A549 (cell line): ENCODE measurements at regions not wholly inside any gene's neighbourhood (a gene's known extent, or its start where the extent isn't known, plus 50 kb on each side); places are given as distances from the start of the nearest gene placed in this dataset.

Experiments
- CTCF ChIP-seq: fragments of >200 bp; sonication (Bioruptor Twin); formaldehyde crosslinking; IDR thresholded peaks from 3 replicates; pipeline ENCODE4 v1.5.1; 2016
- EP300 ChIP-seq, 2 experiments: fragments of >200 bp; sonication (Bioruptor Twin); formaldehyde crosslinking; IDR thresholded peaks; 2 replicates in 1 of 2; 3 replicates in 1 of 2; pipeline ENCODE4 v1.6.1; 2016 to 2017
- ESRRA ChIP-seq: fragments of 150-350 bp; IDR thresholded peaks from 2 replicates; pipeline ENCODE4 v1.6.1; 2014; ENCODE audit warnings: mild to moderate bottlenecking, low read length, borderline replicate concordance
- GATA3 ChIP-seq: IDR thresholded peaks from 2 replicates; pipeline ENCODE4 v1.6.1; 2012; ENCODE audit warnings: borderline replicate concordance
- JUN ChIP-seq, 2 experiments: fragments of >200 bp; sonication (Bioruptor Twin); formaldehyde crosslinking; IDR thresholded peaks; 2 replicates in 1 of 2; 3 replicates in 1 of 2; pipeline ENCODE4 v1.6.1; 2016 to 2017
- JUNB ChIP-seq: fragments of >200 bp; sonication (Bioruptor Twin); formaldehyde crosslinking; IDR thresholded peaks from 2 replicates; pipeline ENCODE4 v1.6.1; 2016
- NFE2L2 ChIP-seq: fragments of 150-350 bp; conservative IDR thresholded peaks from 2 replicates; pipeline ENCODE4 v1.6.1; 2014; ENCODE audit warnings: low read length
- PHF8 ChIP-seq: fragments of 200-600 bp; sonication (generic); IDR thresholded peaks from 2 replicates; pipeline ENCODE4 v1.6.1; 2016; ENCODE audit warnings: low read depth, mild to moderate bottlenecking, antibody characterized with exemption, moderate library complexity, borderline replicate concordance
- POLR2A ChIP-seq: IDR thresholded peaks from 2 replicates; pipeline ENCODE4 v1.6.1; 2012; ENCODE audit warnings: mild to moderate bottlenecking, low read length
- POLR2AphosphoS2 ChIP-seq: conservative IDR thresholded peaks from 2 replicates; pipeline ENCODE4 v1.6.1; 2012; ENCODE audit warnings: low read length, improper control_type of control experiment, inconsistent platforms
- SMC3 ChIP-seq: fragments of >200 bp; sonication (Bioruptor Twin); formaldehyde crosslinking; IDR thresholded peaks from 3 replicates; pipeline ENCODE4 v1.6.1; 2018; ENCODE audit warnings: inconsistent platforms
- USF2 ChIP-seq: fragments of 450-650 bp; IDR thresholded peaks from 2 replicates; pipeline ENCODE4 v1.6.1; 2014; ENCODE audit warnings: antibody characterized with exemption
- ZNF302 ChIP-seq: fragments of 250-450 bp; sonication (Bioruptor Pico); IDR thresholded peaks from 2 replicates; pipeline ENCODE4 v1.9.0; 2021; ENCODE audit warnings: inconsistent platforms, mild to moderate bottlenecking, moderate library complexity

- TF ChIP-seq PHF8: no peak
- TF ChIP-seq CTCF: no peak
- no peak for TF ChIP-seq POLR2A
- no peak for TF ChIP-seq JUN (IDR thresholded peaks at IDR 0.05)
- no peak for TF ChIP-seq NFE2L2
- TF ChIP-seq ESRRA: no peak
- no peak for TF ChIP-seq ZNF302 (CRISPR knock-in tag)
- no peak for TF ChIP-seq GATA3
- TF ChIP-seq JUNB: no peak
- TF ChIP-seq USF2: no peak
- TF ChIP-seq POLR2AphosphoS2: no peak
- TF ChIP-seq EP300 (IDR thresholded peaks at IDR 0.05): no peak
- TF ChIP-seq SMC3: no peak
These were observed 60.9 kb upstream of the ZPBP start for GRCh38 chr7:50153995-50154394.
